NT2/D1 (cell line): ENCODE measurements at regions not wholly inside any gene's neighbourhood (a gene's known extent, or its start where the extent isn't known, plus 50 kb on each side); places are given as distances from the start of the nearest gene placed in this dataset.

Source experiments
- YY1 ChIP-seq: IDR thresholded peaks from 2 replicates; pipeline ENCODE4 v1.6.1; 2011; ENCODE audit not compliant: insufficient read length, insufficient read depth
- ZNF274 ChIP-seq: IDR thresholded peaks from 2 replicates; pipeline ENCODE4 v1.6.1; 2011; ENCODE audit warnings: mild to moderate bottlenecking, low read depth, low read length

DNA sequence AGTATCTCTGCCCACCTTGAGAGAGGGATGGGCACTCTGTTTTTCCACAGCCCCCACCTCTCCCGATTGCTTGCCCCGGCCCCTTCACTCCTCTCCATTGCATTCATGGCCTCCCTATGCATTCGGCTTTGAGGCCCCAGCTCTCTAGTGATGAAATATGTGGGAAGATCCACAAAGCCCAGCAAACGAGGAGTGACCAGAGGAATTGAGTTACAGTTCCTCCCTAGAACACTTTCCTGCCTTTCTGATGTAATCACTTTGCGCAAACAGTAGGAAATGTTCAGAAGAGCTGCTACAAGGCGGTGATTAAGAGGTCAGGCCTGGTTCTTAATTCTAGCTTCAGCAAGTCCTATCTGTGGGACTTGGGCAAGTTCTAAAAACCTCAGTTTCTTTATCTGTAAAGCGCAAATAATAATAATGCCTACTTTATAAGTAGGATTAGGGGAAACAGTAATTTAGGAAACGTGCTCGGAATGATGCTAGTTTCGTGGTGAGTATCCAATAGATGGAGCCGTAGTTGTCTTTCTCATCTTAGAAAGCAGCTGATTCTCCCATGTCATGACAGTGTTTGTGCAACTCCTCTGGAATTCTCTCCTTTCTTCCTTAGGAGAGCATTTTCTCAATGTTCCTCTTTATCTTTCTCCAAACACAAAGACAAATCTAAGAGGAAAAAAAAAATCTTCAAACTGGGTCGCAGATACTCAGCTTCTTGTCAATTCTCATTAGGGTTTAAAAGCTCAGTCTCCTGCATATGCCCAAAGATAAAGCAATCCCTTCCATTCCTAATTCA is 99.5 kb upstream of the MSX2 start:
- no peak for TF ChIP-seq YY1
- TF ChIP-seq ZNF274: no peak
